AG04450 (cell line): ENCODE measurements at regions not wholly inside any gene's neighbourhood (a gene's known extent, or its start where the extent isn't known, plus 50 kb on each side); places are given as distances from the start of the nearest gene placed in this dataset.
"Not testable (repeated sequence)": the region's sequence is repeated elsewhere in the genome, so short reads cannot be mapped to it uniquely, and the experiment has no call there.

ENCODE experiments used
- CTCF ChIA-PET: fragments of 300-600, 350-600 bp; formaldehyde crosslinking; extraction: SDS; loops from one replicate; lab custom pipeline; 2022; ENCODE audit warnings: antibody characterized with exemption, inconsistent platforms; lab: Charles Lee
- POLR2A ChIA-PET: fragments of 350-600 bp; formaldehyde crosslinking; extraction: SDS; loops from one replicate; lab custom pipeline; 2021; ENCODE audit warnings: antibody characterized with exemption, inconsistent platforms; lab: Yijun Ruan, JAX
- DNase-seq: peaks from one replicate; pipeline ENCODE4 v3.0.0-alpha.2; 2011; ENCODE audit warnings: low read depth, low spot score
- H3K27ac ChIP-seq: one replicate; pipeline ENCODE4 v1.5.1; 2012; ENCODE audit warnings: low read depth, low read length, control low read depth
- H3K27me3 ChIP-seq: one replicate; pipeline ENCODE4 v1.6.0; 2012; ENCODE audit warnings: low read length; ENCODE audit not compliant: control insufficient read depth, insufficient read depth
- H3K4me3 ChIP-seq: 2 replicates; pipeline ENCODE4 v1.5.1; 2011; ENCODE audit warnings: mild to moderate bottlenecking, low read depth, low read length, control low read depth
- H3K9me3 ChIP-seq: 2 replicates; pipeline ENCODE4 v1.5.1; 2012; ENCODE audit warnings: low read length; ENCODE audit not compliant: control insufficient read depth, insufficient read depth
- TF ChIP-seq, protein P1 (sequence below): IDR thresholded peaks from 2 replicates; pipeline ENCODE4 v1.5.1; 2011; ENCODE audit warnings: low read depth, low read length, control low read depth, inconsistent platforms

GRCh38 chr4:179728305-179728704 lies 2286.1 kb upstream of the AGA start:
- CTCF ChIA-PET: interaction anchor here (0.5 kb wide), 1 partner anchor 937 kb away, joined by 3 read pairs; no protein-coding TSS in a partner anchor
- DNase-seq: no peak

DNA sequence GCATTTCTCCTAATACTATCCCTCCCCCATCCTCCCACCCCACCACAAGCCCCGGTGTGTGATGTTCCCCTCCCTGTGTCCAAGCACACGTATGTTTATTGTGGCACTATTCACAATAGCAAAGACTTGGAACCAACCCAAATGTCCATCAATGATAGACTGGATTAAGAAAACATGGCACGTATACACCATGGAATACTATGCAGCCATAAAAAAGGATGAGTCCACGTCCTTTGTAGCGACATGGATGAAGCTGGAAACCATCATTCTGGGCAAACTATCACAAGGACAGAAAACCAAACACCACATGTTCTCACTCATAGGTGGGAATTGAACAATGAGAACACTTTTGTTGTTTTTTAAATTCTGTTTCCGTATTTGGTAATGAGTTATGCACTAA lies 2294.6 kb upstream of the AGA start:
- H3K27me3 ChIP-seq, POLR2A ChIA-PET, H3K4me3 ChIP-seq, H3K27ac ChIP-seq, DNase-seq, CTCF ChIA-PET, H3K9me3 ChIP-seq: not testable (repeated sequence)

More at GRCh38 chr4:179728305-179728704, 2286.1 kb upstream of the AGA start:
- Histone ChIP-seq H3K27ac (no peak overlapping the region), H3K27me3 (no peaks in the 10 kb centered on the region), H3K9me3 (no peaks in the 10 kb centered on the region), H3K4me3 (no peak overlapping the region)
- POLR2A ChIA-PET: no interaction called here
- TF ChIP-seq, protein P1, sequence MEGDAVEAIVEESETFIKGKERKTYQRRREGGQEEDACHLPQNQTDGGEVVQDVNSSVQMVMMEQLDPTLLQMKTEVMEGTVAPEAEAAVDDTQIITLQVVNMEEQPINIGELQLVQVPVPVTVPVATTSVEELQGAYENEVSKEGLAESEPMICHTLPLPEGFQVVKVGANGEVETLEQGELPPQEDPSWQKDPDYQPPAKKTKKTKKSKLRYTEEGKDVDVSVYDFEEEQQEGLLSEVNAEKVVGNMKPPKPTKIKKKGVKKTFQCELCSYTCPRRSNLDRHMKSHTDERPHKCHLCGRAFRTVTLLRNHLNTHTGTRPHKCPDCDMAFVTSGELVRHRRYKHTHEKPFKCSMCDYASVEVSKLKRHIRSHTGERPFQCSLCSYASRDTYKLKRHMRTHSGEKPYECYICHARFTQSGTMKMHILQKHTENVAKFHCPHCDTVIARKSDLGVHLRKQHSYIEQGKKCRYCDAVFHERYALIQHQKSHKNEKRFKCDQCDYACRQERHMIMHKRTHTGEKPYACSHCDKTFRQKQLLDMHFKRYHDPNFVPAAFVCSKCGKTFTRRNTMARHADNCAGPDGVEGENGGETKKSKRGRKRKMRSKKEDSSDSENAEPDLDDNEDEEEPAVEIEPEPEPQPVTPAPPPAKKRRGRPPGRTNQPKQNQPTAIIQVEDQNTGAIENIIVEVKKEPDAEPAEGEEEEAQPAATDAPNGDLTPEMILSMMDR: no peak

DNA sequence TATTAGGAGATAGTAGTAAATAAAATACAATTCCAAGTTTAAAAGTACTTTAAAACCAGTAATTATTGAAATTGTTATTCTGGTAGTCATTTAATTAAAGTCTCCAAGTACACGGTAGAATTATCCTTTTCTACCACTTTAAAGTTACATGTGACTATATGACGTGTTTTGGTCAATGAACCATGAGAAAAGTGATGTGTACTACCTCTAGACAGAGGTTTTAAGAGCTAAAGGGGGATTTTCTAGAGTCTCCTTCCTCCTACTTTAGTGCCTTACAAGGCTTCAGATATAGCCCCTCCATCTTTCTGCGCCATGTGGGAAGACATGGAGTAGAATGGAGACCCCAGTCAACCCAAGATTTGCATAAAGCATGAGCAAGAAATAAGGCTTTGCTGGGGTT lies 2296.6 kb upstream of the AGA start:
- POLR2A ChIA-PET: no interaction called here
- TF ChIP-seq, protein P1: no peak
- H3K4me3 ChIP-seq: no peak overlapping the region
- no peak for DNase-seq
- no peaks in the 10 kb centered on the region for H3K9me3 ChIP-seq
- no peaks in the 10 kb centered on the region for H3K27me3 ChIP-seq
- CTCF ChIA-PET: no interaction called here
- H3K27ac ChIP-seq: no peak overlapping the region

GRCh38 chr4:179747218-179747910 lies 2305.1 kb upstream of the AGA start:
- TF ChIP-seq, protein P1: no peak
- POLR2A ChIA-PET: no interaction called here
- no peaks in the 10 kb centered on the region for H3K9me3 ChIP-seq
- no peak overlapping the region for H3K27ac ChIP-seq
- DNase-seq: no peak
- CTCF ChIA-PET: no interaction called here
- no peak overlapping the region for H3K4me3 ChIP-seq
- no peaks in the 10 kb centered on the region for H3K27me3 ChIP-seq

GRCh38 chr4:179748837-179749236 lies 2306.6 kb upstream of the AGA start:
- CTCF ChIA-PET: no interaction called here
- POLR2A ChIA-PET: no interaction called here
- Histone ChIP-seq H3K9me3 (no peaks in the 10 kb centered on the region), H3K4me3 (no peak overlapping the region), H3K27ac (no peak overlapping the region), H3K27me3 (no peaks in the 10 kb centered on the region)
- DNase-seq: no peak
- TF ChIP-seq, protein P1: no peak
